Activated CD4-positive, alpha-beta T cell treated with anti-CD3 and anti-CD28 coated beads, Interleukin-2, amount 50 U/mL, for 24 hours (primary cell): ENCODE measurements at regions not wholly inside any gene's neighbourhood (a gene's known extent, or its start where the extent isn't known, plus 50 kb on each side); places are given as distances from the start of the nearest gene placed in this dataset.
"Not testable (repeated sequence)": the region's sequence is repeated elsewhere in the genome, so short reads cannot be mapped to it uniquely, and the experiment has no call there.

Source experiments
- DNase-seq, 2 donors: peaks; one replicate each; pipeline ENCODE4 v3.0.0-alpha.2; 2020; ENCODE audit warnings: low read depth in 1 of 2, low spot score in 1 of 2

DNA sequence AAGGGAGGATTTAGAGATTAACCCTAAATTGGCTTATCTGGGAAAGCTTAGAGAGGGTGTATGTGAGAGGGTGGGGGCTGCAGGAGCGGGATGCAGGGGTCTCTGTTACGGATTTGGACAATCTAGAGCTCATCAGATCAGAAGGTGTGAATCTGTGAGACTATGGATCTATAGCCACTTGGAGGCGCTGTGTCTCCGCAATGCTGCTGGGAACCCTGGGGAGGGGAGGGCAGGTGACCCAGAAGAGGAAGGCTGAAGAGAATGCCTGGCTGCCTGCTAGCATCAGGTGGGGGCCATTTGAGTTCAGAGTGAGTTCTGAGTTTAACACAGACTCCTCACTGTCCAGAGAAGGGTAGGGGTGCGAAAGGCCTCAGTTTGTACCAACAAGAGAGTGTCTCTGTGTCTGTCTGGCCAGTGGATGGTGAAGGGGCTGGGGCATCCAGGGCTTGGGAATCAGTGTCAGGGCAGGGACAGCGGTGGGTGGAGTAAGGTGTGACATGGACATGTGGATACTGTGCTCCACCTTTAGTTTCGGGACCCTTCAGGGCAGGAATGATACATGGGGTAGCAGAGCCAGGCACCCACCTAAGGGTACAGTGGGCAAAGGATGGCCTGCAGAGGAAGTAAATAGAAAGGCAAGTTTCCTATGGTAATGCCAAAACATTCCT lies 187.3 kb upstream of the PRSS58 start:
- DNase-seq = no peak

- no peak for DNase-seq
Observed at GRCh38 chr7:142443216-142444010, 185.6 kb upstream of the PRSS58 start.

GRCh38 chr7:142442396-142442795 lies 184.5 kb upstream of the PRSS58 start:
- DNase-seq = no peak

GRCh38 chr7:142440906-142441411 lies 183.1 kb upstream of the PRSS58 start:
- no peak for DNase-seq

DNA sequence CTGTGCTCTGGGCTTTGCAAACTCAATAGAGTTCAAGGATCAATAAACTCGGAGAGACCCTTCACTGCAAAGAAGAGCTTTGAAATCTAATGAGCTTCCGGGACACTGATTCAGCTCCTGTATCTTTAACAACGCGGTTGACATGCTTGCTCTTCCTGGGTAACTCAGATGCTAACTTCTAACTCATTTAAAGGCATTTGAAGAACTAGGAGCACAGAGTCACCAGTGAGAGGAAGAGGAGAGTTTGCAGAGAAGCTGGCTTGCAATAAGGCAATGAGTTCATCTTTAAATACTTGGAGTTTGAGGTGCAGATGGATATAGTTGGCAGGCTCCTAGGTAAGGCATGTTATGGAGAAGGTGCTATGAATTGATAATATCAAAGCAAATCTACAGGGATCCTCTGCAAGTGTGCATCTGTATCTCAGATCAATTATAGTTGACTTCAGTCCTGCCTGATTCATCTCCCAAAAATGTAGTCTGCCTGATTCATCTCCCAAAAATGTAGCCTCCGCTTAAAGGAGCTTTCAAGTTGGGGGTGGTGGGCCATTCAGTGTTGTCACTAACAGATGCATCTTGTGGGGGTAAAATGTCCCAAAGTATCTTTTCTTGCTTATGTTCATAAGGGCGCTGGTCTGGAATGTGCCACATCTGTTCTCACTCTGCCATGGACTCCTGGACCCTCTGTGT lies 182.5 kb upstream of the PRSS58 start:
- no peak for DNase-seq

GRCh38 chr7:142439739-142440138 lies 181.9 kb upstream of the PRSS58 start:
- no peak for DNase-seq

DNA sequence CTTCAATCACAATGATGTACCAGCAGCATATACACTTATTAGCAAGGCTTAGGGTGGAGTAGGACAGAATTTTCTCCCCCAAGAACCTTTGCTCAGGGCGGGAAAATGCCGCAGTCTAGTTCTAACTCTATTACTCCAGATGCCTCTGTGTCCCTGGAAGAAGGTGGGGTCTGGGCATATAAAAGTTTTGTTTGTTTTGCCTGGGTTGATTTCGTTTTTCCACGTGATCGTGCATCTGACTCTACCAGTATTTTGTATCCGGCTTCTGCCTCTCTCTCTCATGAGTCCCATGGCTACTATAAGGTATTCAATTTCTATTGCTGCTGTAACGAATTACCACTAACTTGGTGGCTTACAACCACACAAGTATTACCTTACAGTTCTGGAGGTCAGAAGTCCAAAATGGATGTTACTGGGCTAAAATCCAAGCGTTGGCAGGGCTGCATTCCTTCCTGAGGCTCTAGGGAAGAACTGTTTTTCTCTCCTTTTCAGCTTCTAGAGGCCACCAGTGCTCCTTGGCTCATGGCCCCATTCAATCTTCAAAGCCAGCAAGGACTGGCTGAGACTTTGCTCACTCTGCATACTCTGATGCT lies 181.2 kb upstream of the PRSS58 start:
- DNase-seq = no peak

DNA sequence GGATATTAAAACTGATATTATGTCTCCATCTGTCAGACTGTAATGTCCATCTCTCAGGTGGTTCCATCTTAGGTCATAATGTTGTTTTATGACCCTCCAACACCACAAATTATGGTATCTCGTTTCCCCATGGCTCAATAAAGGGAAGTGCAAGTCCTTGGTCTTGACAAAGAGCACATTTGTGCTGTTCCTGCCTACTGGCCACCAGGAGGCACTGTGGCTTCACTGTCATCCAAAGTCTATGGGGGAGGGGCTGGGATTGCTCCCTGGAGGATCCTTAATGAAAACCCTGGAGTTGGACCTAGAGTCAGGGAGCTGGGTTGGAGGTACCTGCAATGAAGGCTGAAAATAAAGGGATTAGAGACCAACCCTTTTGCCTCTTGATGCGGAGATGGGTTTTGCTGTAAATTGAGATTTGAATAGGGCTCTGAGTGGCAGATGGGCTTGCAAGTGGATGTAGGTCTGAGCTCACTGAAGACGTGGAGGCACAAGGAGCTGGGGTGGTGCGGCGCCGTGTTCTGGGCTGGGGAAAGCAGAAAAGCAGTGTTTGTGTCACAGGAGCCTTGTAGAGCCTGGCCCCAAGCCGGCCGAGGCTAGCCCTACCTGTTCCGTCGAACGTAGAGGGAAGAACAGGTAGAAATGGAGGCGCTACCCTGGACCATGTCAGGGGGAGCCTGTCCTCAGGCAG lies 180.5 kb upstream of the PRSS58 start:
- no peak for DNase-seq

DNA sequence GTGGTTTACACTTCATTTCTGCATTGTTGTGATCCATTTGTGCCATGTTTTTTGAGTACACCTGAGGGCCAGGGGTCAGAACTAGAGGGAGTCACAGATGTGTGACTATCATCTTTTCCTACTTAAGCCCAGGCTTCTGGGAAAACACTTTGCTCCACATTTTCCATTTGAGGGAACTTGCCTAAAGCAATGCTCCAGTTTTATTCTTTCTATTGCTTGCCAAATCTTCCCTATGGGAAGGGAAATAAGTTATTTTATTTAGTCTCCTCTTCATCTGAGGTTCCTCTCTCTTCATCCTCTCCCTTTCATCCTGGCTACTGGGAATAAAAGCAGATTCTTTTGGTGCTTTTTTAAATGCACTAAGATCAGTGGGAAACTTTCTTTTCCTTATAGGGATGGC lies 179.9 kb upstream of the PRSS58 start:
- DNase-seq = no peak

DNA sequence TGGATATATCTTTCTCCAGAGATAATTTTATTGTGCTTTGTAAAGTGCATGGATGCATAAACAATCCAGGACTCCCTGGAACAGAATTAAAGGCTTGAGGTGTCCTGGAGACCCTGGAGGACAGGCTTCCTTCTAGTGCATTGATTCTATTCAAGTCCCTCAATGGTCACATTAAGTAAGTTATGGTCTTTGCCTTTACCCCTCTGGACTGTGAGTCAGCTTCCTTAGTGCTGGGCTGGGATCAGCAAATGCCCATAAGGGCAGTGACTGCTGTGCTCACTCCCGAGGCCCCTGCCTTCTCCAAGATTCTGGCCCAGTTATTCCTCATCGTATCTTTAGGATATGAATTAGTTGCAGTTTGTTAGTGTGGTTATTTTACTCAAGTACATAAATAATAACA lies 178.7 kb upstream of the PRSS58 start:
- DNase-seq = no peak

DNA sequence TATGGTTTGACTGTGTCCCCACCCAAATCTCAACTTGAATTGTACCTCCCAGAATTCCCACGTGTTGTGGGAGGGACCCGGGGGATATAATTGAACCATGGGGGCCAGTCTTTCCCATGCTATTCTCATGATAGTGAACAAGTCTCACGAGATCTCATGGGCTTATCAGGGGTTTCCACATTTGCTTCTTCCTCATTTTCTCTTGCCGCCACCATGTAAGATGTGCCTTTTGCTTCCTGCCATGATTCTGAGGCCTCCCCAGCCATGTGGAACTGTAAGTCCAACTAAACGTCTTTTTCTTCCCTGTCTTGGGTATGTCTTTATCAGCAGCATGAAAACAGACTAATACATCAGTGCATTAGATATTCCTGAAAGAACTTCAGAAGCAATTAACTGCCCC lies 177.7 kb upstream of the PRSS58 start:
- not testable (repeated sequence) for DNase-seq

DNA sequence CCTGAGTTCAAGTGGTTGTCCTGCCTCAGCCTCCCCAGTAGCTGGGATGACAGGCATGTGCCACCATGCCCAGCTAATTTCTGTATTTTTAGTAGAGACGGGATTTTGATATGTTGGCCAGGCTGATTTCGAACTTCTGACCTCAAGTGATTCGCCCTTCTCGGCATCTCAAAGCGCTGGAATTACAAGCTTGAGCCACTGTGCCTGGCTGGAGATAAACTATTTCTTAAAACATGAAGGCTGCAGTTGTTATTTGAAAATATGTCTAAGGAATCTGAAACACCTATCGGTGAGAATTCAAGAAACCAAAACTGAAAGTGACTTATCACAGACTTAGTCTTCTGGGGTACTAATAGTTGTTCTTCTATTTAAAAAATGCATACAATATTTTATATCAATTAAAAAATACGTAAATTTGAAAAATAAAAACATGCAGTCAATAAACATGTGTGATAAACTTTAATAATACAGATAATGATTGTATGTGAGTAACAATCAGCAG lies 176.9 kb upstream of the PRSS58 start:
- DNase-seq = no peak

GRCh38 chr7:142434133-142434532 lies 176.3 kb upstream of the PRSS58 start:
- not testable (repeated sequence) for DNase-seq

- DNase-seq = no peak
Observed at GRCh38 chr7:142432377-142432776, 174.5 kb upstream of the PRSS58 start.

DNA sequence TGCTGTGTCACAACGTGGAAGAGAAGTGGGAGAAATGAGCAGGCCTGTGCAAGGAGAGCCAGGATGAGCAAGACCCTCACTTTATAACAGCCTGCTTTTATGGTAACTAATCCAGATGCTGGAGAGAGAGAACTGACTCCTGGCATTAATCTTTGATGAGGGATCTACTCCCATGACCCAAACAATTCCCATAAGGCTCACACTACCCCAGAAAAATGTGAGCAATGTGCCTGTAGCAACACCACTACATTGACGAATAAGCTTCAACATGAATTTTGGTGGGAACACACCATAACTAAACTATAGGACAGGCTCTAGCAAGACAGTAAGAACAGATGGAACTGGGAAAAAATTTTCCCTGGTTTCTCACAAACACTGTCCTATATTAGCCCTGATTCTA lies 173.6 kb upstream of the PRSS58 start:
- no peak for DNase-seq

DNA sequence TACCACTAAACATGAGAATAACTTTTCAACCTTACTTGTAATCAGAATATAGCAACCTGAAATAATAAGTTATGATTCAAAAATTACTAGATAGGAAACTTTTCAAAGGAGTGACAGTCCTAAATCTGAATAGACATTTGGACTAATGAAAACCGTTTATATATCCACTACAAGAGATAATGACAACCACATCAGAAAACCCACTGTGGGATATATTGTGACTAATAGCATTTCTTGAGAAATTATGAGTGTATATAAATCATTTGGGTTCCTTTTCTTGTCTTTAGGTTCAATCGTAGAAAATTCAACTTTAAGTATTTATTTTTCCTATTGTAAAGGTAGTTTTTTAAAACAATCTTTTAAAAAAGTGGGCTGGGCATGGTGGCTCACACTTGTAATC lies 170.2 kb upstream of the PRSS58 start:
- DNase-seq = no peak

GRCh38 chr7:142425281-142425680 lies 167.4 kb upstream of the PRSS58 start:
- DNase-seq = no peak

GRCh38 chr7:142422621-142423020 lies 164.8 kb upstream of the PRSS58 start:
- no peak for DNase-seq

- DNase-seq = no peak
Observed at GRCh38 chr7:142420554-142421362, 162.9 kb upstream of the PRSS58 start.

- DNase-seq = no peak
Observed at GRCh38 chr7:142418326-142418725, 160.5 kb upstream of the PRSS58 start.
